Inflammatory macrophage treated with lipopolysaccharide for 1 hour (primary cell): ENCODE measurements at regions not wholly inside any gene's neighbourhood (a gene's known extent, or its start where the extent isn't known, plus 50 kb on each side); places are given as distances from the start of the nearest gene placed in this dataset.
"Not testable (repeated sequence)": the region's sequence is repeated elsewhere in the genome, so short reads cannot be mapped to it uniquely, and the experiment has no call there.

Experiments used
- DNase-seq, 2 donors: peaks; one replicate each; pipeline ENCODE4 v3.0.0-alpha.2; 2020 to 2022

- not testable (repeated sequence) for DNase-seq
Observed at GRCh38 chr16:18148132-18148531, 188.4 kb downstream of the NPIPA8 start.

DNA sequence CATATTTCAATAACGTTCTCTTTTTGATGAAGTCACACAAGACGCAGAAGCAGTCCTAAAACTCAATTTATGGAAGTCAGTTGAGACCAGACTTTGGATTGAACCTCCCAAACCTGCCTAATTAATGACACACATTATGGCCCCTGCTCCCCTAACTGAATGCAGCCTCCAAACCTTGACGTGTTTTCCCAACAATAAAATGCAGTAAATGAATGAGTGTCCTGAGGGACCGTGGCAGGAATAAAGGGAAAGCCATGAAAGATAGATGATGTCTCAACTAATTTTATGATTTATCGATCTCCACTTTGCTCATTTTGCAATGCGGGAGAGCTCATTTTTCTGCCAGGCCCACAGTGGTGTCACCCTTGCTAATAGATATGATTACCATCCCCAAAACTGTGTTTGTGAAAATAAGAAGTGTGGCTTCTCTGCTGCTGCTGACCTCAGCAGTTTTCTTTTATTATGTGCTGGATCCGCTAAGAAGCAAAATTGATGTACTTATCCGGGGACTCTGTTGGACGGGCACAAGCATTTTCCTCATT, 189.9 kb downstream of the NPIPA8 start:
- DNase-seq: not testable (repeated sequence)

- not testable (repeated sequence) for DNase-seq
Observed at GRCh38 chr16:18142066-18142465, 194.5 kb downstream of the NPIPA8 start.

DNA sequence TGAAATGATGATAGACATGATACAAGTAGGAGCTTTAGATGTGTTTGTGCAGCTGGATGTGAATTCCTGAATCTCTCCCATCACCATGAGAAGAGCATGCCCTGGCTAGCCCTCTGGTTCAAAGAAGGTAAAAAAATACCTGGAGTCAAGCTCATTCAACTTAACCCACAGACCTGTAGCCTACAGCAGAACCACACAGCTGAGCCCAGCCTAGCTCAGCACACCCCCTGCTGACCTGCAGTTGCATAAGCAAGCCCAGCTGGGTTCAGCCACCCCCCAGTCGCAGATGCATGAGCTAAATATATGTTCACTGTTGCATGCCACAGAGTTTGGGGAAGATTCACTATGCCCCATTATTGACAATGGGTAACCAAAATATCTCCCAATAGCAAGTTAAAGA, 200.2 kb downstream of the NPIPA8 start:
- not testable (repeated sequence) for DNase-seq

DNA sequence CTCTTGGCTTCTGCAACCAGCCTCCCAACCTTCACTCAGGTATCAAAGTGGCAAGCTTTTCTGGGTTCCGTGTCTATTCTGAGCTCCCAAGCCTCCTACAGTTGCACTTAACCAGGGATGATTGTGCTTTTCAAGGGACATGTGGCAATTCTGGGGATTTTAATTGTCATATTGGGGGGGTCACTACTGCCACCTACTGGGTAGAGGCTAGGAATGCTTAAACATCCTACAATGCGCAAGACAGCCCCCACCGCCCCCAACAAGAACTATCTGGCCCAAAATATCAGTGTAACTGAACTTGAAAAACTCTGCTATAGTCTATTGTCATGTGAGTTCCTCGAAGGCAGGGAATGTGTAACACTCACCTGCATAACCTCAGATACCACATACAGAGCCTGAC, 201.5 kb downstream of the NPIPA8 start:
- not testable (repeated sequence) for DNase-seq

DNA sequence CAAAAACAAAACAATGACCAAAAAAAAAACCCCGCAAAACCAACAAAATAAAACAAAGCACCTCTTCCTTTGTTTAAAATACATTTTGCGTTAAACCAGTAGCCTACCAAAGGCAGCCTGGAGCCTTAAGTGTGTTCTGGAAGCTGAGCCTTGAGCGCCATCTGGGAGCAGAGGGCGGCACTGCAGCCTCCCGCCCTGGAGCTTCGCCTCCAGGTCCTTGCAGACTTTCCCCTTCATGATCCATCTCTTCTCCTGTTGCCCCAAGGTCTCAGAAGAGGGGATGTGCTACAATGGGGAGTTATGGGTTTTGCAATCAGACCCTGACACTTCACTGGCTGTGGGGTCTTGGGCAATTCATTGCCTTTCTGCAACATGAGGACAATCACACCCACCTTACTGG, 204.9 kb downstream of the NPIPA8 start:
- DNase-seq: not testable (repeated sequence)

GRCh38 chr16:18130478-18131120, 205.9 kb downstream of the NPIPA8 start:
- not testable (repeated sequence) for DNase-seq

DNA sequence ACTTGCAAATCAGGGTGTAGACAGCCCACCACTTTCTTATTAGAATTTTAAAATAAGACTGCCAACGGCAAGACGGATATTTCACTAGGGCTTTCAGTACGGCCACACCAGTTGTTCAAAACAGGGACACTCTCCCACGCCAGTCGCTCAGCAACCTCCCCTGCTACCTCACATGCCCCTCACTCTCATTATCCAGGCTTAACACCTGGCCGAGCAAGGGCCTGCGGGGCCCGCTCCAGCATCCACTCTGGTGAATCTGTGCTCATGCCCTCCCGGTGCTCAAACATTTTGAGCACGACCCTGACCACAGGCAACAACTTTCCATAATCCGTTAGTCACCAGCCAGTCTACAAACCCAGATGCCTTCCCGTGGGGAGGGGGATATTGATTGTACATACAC, 209.5 kb downstream of the NPIPA8 start:
- DNase-seq: not testable (repeated sequence)

- not testable (repeated sequence) for DNase-seq
Observed at GRCh38 chr16:18119092-18119491, 217.4 kb downstream of the NPIPA8 start.

- not testable (repeated sequence) for DNase-seq
Observed at GRCh38 chr16:18118684-18119083, 217.9 kb downstream of the NPIPA8 start.

- DNase-seq: not testable (repeated sequence)
Observed at GRCh38 chr16:18118071-18118470, 218.5 kb downstream of the NPIPA8 start.

DNA sequence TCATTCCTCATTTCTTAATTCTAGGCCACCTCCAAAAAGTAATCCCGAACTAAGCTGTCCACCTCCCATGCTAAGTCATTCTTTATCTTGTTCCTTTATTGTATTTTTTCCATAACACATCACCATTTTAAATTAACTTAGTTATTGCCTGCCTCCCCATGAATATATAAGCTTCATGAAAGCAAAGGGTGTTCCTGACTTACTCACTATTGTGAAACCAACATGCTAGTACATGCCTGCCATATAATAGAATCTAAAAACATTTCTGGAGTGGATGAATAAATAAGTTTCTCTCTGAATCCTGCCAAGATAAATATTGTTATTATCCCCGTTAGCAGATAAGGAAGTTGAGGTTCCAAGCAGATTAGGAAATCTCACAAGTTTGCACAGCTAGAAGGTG, 232.1 kb downstream of the NPIPA8 start:
- not testable (repeated sequence) for DNase-seq

DNA sequence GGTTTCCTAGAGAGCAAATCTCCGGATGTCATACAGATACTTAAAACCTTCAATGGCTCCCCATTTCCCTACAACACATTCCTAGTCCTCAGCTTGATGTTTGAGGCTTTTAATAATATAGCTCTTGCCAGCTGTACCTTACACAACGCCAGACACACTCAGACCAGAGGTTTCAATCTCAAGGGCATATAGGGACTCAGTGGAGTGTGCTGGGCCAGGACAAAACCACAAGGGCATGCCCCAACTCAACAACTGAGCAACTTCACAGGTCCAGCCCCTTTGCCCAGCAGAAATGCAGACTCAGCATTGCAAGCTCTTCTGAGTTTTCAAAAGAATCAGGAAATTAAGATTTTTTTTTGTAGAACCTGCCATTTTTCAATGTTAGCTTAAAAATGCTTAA, 235.5 kb downstream of the NPIPA8 start:
- DNase-seq: not testable (repeated sequence)

GRCh38 chr16:18092605-18093004, 243.9 kb downstream of the NPIPA8 start:
- DNase-seq: not testable (repeated sequence)

DNA sequence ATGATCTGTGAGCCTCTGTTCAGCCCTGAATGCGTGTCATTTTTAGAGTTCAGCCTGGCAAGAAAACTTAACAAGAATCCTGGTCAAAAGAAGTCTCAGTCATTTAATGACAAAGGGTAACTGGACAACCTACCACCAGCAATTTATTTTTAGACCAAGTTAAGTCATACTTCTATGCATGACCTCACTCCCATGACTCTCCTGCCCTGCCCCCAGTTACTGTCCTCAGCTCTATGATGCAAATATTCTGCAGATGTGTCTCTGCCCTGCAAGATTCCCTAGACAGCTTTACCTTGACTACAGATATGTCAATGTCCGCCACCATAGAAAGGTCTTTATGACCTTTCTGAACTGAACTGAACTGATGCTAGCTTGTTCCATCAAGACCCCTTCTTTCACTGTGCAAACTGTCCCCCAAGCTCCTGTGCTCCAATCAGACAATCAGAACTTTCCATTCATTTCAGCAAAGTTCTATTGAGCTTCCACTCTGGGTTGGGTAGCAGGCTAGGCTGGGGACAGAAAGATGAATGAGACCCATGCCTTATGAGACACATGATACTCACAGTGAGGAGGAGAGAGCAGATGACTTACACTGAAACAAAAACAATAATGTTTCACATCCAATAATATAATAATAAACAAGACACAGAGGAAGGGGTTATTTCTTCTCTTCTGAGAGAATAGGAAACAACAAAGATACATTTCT, 255.7 kb downstream of the NPIPA8 start:
- not testable (repeated sequence) for DNase-seq

GRCh38 chr16:18077910-18078309, 258.6 kb downstream of the NPIPA8 start:
- DNase-seq: not testable (repeated sequence)

- no peak for DNase-seq
Observed at GRCh38 chr16:18072161-18072560, 264.4 kb downstream of the NPIPA8 start.

GRCh38 chr16:18069683-18070082, 266.9 kb downstream of the NPIPA8 start:
- no peak for DNase-seq

DNA sequence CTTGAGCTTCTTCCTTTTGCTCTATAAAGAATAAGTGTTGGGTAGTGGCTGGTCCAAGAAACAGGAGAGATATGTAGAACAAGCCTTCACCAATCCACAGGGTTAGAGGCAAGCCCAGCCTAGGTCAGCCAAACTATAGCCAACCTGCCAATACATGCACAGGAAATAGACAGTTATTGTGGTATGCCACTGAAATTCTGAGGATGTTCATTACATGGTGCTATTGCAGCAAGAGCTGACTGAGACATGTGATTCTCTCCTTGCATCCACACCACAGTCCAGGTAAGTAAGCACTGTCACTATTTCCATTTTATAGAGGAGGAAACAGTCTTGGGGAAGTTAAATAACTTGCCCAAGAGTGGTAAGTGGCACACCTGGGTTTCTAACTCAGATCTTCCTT, 268.1 kb downstream of the NPIPA8 start:
- DNase-seq: no peak

- DNase-seq: no peak
Observed at GRCh38 chr16:18062713-18063112, 273.8 kb downstream of the NPIPA8 start.

GRCh38 chr16:18060351-18060750, 276.2 kb downstream of the NPIPA8 start:
- DNase-seq: no peak

- no peak for DNase-seq
Observed at GRCh38 chr16:18059577-18059976, 277.0 kb downstream of the NPIPA8 start.

GRCh38 chr16:18059089-18059488, 277.4 kb downstream of the NPIPA8 start:
- DNase-seq: no peak

DNA sequence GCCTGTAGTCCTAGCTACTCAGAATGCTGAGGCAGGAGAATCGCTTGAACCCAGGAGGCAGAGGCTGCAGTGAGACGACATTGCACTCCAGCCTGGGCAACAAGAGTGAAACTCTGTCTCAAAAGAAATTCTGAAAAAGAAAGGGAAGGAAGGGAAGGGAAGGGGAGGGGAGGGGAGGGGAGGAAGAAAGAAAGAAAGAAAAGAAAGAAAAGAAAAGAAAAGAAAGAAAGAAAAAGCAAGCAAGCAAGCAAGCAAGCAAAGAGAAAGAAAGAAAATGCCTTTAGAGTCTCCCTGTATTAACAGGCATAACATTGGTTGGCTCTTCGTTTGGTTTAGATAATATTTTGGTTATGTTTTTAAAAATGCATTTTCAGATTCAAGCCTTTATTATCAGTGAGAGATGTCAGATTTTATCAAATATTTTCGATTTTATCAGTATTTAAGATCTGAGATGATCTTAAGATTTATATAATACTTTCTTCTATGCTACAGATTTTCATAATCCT, 281.1 kb downstream of the NPIPA8 start:
- DNase-seq: no peak
